Germinal center (tissue), 1 donor: ENCODE measurements at regions not wholly inside any gene's neighbourhood (a gene's known extent, or its start where the extent isn't known, plus 50 kb on each side); places are given as distances from the start of the nearest gene placed in this dataset.
"Not testable (repeated sequence)": the region's sequence is repeated elsewhere in the genome, so short reads cannot be mapped to it uniquely, and the experiment has no call there.

ENCODE experiments used
- DNase-seq: peaks from one replicate; pipeline ENCODE4 v3.0.0; 2012; ENCODE audit warnings: mixed read lengths, low spot score

DNA sequence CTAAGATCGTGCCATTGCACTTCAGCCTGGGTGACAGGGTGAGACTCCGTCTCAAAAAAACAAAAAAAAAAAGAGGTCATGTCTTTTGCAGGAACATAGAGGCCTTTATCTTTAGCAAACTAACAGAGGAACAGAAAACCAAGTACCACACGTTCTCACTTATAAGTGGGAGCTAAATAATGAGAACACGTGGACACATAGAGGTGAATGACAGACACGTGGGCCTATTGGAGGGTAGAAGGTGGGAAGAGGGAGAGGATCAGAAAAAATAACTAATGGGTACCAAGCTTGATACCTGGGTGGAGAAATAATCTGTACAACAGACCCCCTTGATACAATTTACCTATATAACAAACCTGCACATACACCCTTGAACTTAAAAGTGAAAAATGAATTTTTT lies 401.4 kb upstream of the NAALADL2 start:
- DNase-seq, result no peak

DNA sequence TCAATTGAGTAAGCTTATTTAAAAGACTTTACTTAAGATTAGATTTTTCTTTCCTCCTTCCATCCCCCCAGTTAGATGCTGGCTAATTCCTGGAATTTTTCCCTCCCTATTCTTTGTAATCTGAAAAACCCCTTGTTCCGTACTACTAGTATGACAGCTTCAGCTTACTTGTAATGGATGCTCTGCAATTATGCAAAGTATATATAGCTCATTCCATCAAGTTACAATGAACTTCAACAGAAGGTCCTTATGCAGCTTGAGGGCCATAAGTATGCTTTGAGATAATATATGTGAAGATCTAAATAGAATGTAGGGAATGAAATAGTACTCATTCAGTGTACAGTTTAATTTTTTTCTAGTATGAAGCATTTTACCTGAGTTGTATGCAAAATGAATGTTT lies 398.3 kb upstream of the NAALADL2 start:
- no peak for DNase-seq

DNA sequence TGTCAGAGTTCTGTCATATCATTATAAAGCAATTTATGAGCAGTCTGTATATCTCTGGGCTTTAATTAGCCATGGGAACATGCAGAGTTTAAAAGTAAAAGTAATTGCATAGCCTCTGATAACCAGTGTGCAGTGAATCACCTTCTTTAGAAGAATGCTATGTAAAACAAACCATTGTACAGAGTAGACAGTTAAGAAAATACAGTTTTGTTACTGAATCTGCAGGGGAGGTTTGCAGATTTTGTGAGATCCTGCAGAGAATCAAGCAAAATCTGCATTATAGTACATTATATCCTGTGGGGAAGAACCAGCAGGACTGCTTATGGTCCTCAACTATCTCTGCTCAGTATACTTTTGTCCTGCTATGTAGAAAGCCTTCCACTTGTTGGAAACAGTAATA lies 396.2 kb upstream of the NAALADL2 start:
- DNase-seq, result no peak

DNA sequence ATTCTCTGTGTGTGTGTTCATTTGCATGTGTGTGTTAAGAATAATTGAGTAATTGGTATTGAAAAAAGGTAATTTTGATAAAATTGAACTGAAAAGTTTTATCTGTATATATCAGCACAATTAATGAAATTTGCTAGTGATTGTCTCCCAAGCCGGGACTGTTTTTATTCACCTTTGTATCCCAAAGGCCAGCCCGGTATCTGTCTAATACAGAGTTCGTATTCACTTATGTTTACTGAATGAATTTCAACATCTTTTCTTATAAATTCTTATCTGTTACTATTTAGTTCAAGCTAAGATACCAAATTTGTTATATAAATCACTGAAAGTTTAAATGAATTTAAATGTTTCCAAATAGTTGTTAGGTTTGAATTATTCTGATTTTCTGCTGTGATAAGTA lies 394.0 kb upstream of the NAALADL2 start:
- no peak for DNase-seq

DNA sequence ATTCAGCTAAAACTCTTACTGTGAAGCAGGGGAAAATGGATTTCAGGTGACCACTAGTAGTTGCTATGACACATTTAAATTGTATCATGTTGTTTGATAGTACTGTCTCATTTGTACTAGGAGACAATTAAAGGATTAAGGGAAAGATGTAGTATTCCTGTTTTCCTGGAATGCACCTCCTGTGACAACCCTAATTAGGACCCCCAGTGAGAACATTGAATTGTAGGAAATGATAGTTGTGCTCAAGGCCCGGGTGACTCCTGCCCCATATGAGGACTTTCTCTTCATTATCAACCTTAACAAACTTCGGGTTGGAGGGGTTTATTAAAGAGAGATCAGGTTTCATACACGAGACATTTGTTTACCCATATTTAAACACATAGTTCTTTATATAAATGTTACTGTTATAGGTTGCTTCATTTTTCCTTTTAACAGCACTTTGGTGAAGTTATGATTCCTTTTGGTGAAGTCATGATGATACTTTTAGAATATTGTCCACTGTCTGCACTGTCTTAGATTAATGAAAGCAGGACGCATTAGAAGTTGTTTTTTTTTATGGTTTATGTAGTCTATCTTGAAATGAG lies 392.6 kb upstream of the NAALADL2 start:
- DNase-seq, result no peak

DNA sequence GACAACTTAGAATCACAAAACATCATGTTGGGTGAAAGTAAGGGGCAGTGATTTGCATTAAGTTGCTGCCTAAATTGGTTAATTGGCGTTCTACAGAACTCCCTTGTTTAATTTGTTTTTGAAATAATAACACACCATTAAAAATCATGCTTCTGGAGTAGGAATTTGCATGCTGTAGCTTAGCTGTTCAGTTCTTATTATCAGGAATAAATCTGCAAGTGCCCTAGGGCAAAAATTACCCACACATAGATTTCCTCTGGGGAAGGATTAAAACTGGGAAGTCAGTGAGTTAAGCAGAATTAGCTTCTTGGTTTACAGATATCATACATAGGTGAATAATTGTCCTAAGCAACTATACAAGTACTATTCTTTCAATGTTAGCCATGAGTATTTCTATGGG lies 381.6 kb upstream of the NAALADL2 start:
- DNase-seq, result no peak

DNA sequence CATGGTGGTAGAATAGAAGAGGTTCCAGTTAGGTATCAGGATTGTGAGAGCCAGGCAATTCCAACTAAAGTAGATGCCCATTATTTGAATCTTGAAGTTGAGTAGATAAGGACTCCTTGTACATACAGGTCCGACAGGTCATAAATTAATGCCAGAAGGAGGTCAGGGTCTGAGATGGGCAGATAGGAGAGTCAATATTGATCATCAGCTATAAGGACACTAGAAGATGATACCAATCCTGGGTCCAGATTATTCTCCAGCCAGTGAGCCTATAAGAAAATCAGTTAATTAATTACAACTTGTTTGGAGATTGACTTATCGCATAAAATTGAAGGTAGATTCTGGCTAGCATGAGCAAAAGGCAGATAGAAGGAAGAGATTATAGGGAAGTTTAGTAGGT lies 378.4 kb upstream of the NAALADL2 start:
- DNase-seq, result no peak

DNA sequence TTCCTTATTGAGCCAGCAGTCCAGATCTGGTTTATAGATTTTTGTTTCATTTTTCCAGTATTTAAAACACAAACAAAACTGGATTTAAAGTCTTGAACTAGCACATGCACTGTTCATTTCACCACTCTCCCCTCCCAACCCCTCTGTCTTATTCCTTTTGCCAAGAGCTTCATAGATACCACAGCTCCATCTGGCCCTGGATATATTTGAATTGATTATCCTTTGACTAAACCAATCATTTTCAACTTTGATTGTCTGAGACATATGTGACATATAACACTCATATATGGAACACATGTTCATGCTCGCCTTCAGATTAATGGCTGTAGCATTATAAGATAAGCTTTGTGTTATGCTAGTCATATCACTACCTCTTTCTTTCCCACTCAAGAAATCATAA lies 376.6 kb upstream of the NAALADL2 start:
- DNase-seq, result no peak

DNA sequence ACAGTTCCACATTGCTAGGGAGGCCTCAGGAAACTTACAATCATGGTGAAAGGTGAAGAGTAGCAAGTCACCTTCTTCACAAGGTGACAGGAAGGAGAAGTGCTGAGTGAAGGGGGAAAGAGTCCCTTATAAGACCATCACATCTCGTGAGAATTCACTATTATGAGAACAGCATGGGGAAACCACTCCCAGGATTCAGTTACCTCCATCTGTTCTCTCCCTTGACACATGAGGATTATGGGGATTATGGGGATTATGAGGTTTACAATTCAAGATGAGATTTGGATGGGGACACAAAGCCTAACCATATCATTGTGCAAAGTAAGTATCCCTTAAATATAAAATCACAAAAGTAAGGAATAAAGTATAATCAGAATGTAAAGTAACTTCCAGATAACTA lies 375.9 kb upstream of the NAALADL2 start:
- no peak for DNase-seq

DNA sequence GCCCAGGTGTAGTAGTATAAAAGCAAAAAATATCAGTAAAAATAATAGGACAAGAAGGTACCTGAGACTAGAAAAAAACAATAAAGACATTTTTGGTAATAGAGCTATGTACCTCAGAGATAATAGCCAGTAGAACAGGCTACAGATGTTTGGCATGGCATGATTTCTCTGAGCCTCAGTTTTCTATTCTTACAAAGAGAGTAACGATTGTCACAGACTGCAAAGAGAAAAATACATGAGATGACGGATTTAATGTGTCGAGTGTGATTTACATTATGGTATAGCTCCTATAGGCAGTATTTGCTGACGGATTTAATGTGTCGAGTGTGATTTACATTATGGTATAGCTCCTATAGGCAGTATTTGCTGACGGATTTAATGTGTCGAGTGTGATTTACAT lies 375.3 kb upstream of the NAALADL2 start:
- DNase-seq, result not testable (repeated sequence)

DNA sequence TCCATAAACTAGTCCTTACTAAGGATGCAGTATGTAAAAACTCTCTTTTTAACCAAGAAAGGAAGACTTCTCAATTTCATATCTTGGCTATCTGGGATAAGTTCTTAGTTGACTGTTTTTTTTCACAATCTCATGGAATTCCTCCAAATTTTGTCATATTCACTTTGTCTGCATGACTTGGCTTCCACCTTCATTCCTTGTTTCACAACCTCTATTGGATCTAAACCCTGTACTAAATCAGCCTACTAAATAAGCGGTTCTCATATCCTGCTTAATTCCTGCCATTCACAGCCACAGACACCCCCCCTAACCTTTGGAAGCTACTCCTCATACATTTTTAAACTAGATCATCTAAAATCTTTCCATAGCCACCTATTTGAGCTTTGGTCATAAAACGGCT lies 370.6 kb upstream of the NAALADL2 start:
- DNase-seq, result no peak

DNA sequence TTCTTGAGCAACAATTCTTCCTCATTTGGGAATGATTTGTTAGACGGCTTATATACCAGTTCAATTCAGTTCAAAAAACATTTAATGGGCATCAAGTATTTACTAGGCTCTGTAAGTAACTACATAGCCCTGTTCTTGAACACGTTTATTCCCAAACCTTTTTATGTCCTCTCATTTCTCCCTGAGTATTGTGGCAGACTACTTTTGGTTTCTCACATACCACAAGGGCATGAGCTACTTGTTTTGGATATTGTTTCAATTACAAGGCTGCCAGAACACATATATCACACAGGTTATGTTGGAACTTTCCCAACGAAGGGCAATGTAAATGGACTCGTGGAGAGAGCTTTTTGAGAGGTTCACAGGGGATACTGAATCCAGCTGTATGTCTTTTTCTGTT lies 363.8 kb upstream of the NAALADL2 start:
- no peak for DNase-seq

DNA sequence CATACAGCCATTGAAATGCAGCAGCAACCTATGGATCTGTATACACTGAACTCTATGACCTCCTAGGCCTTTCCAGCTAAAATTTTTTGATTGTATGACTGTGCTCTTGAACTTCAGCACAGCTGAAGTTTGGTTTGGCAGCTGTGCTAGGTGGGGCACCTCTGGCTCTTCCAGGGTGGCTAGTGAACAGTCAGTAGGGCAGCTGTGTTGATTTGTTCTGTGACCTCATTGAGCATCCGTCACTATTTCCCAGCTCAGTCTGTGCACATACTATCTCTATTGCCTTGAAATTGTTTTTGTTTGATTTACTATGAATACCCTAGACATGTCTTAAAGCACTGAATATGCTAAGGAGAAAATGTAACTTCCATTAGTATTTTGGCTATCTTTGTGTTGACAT lies 363.2 kb upstream of the NAALADL2 start:
- no peak for DNase-seq

DNA sequence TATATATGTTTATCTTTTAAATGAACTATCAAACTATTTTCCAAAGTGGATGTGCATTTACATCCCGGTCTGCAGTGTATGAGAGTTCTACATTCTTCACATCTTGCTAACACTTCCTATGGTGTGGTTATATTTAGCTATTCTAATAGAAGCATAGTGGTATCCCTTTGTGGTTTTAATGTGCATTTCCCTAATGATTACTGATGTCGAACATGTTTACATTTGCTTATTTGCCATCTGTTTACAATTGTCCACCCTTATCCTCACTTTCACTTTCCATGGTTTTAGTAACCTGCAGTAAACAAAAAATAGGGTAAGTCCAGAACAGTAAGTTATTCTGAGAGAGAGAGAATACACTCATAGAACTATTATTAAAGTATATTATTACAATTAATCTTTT lies 360.5 kb upstream of the NAALADL2 start:
- no peak for DNase-seq

DNA sequence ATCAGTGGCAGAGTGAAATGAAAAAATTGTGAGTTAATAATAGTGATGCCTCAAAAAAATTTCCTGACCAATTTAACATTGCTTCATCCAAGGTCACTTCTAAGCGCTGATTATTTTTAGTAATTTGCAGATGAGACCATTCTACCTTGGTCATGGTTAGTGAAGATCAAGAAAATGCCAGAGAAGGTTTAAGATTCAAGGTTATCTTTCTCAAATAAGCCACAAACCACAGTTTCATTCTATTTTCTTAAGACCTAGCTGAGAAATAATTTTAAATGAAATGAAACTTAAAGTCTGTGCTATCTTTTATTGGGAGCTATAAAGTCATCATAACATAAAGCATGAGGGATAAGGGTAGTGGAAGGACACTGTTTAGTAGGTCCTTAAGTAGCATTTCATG lies 353.9 kb upstream of the NAALADL2 start:
- DNase-seq, result no peak

DNA sequence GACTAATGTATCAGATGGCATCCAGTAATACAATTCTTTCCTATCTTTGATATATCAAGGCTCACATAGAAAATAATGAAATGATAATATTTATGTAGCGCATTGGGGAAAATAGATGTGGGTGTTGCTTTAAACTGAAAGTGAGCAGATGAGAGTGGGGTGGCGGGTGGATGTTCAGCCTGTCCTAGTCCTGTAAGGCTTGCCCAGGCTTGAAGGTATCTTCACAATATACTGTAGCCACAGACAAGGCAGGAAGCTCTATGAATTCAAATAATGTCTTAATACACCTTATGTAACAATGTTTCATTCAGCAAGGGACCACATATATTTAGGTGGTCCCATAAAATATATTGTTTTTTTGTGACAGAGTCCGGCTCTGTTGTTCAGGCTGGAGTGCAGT lies 334.9 kb upstream of the NAALADL2 start:
- no peak for DNase-seq

DNA sequence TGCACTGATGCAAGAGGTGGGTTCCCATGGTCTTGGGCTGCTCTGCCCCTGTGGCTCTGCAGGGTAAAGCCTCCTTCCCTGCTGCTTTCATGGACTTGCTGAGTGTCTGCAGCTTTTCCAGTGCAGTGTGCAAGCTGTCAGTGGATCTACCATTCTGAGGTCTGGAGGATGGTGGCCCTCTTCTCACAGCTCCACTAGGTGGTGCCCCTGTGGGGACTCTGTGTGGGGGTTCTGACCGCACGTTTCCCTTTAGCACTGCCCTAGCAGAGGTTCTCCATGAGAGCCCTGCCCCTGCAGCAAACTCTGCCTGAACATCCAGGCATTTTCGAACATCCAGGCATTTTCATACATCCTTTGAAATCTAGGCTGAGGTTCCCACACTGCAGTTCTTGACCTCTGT lies 329.8 kb upstream of the NAALADL2 start:
- DNase-seq, result no peak

DNA sequence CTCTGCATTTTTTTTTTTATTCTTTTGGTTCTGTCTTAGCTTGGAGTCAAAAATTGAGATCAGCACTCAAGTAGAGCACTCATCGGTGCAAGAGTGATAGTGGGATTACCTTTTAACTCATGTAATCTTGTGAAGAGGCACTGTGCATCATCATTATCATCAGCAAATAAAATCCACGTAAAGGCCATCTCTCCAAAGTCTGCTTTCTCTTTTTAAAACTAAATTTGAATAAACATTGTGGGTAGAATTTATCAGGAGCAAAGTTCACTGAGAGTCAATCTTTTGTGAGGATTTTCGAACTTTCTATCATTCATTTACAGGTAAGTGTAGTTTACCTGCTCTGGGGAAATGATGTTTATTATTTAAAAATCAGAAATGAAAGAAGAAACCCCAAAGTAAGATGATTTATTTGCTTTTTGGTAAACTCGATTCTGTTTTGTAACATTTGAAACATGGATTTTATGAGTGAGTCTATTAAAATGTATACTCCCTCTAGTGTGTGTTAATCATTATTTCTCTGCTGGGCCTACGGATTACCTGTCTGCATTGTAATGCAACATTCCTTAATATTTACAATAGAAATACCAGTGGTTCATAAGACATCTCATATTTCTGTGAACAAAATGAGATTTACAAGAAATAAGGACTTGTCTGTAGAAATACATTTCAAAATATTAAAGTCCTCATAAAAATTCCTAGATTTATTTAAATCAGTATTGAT lies 327.7 kb upstream of the NAALADL2 start:
- no peak for DNase-seq

DNA sequence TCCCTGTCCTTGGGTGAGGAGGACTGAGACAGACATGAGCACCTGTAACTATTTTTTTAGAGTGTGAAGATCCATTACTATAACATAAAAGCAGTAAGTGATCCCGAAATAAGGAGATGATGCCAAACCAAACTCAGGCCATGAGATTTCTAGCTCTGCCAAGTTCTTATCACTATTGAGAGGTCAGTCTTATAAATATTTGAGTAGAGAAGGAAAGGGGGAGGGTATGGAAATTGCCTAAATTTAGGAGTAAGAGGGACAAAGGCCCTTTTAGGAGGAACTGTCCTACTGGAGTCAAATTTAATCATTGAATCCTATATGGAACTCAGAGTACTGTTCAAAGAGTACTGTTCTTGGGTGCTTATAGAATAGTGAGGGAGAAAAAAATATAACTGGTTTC lies 326.9 kb upstream of the NAALADL2 start:
- no peak for DNase-seq

DNA sequence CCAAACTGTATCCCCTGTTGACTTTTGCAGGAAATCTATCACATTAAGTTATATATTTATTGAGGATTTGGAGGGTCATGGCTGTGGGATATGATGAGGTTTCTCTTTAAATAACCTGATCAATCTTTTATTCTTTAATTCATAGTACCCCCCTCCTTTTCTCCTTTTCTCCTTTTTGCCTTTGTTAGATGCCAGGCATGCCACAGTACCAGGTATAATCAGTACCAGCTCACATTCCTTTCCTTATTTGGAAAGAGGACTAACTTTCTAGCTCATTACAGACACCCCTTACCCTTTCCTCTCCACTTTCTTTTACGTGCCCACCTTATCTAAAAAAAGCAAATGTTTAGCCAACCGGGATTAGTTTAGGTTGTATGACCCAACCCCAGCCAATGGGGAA lies 326.4 kb upstream of the NAALADL2 start:
- DNase-seq, result no peak

DNA sequence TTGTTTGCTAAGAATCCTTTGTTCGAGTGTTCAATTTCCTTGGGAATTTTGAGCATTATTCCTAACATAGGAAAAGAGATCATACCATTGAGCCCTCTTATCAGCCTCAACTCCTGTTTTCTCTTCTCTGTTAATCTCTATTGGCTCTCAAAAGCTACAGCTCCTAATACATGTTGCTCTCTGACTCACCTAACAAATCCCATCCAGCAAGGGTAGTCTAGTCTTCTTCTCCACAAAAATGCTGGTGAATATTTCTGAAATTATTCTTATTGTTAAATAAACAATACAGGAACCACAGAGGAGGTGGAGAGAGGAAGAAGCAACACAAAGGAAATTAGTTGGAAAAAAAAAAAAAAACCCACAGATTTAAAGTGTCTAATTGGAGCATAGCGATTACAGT lies 325.8 kb upstream of the NAALADL2 start:
- DNase-seq, result no peak

DNA sequence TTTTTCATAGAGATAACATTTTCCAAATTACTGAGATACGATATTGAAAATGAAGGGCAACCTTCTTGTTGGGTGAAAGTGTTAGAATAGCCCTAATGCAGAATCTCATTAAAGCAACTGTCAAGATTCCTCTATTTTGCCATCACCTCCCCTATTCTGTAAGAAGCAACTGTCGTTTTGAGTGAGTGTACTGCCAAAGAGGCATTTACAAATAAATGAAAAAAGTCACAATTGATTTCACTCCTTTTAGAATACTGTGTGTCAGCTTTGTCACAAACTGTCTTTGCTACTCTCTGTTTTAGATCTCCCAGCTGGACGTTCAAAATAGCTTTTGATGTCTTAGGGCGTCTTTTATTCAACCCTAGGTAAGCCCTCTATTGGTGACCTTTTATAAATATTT lies 322.8 kb upstream of the NAALADL2 start:
- no peak for DNase-seq

DNA sequence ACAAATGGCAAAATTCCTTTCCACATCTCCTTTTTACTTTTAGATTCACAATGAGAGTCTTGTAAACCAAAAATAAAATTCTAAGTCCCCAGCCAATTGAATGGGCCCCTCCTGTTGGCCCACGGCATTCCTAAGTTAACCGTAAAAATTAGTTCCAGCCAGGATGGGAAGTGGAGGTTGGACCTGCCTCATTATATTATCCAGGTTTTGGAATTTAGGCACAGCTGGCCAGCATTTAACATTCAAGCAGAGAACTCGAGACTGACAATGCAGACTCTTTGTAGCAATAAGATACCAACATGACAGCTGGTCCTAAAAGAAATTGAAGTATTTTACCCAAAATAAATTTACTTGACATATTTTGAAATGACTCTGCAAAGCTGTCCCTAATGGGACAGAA lies 321.0 kb upstream of the NAALADL2 start:
- DNase-seq, result no peak
